ENCODE measurements at regions not wholly inside any gene's neighbourhood (a gene's known extent, or its start where the extent isn't known, plus 50 kb on each side); places are given as distances from the start of the nearest gene placed in this dataset.

GRCh38 chr2:238632181-238633060 is 205.7 kb downstream of the ASB1 start:
- TF ChIP-seq CTCF (IDR thresholded peaks at IDR 0.05; ENCODE audit: low read depth, low read length, missing input control) (no peak), FOXA1 (IDR thresholded peaks at IDR 0.05) (no peak)
